Activated T-helper 9 cell treated with anti-CD3 and anti-CD28 coated beads, Interleukin-2, amount 50 U/mL, for 16 hours (primary cell): ENCODE measurements at regions not wholly inside any gene's neighbourhood (a gene's known extent, or its start where the extent isn't known, plus 50 kb on each side); places are given as distances from the start of the nearest gene placed in this dataset.
A peak's percentile ranks its signal among the peaks of the same experiment; 100 is the strongest.

ENCODE experiments used
- DNase-seq: peaks from one replicate; pipeline ENCODE4 v3.0.0-alpha.2; 2020; ENCODE audit warnings: low read depth

DNA sequence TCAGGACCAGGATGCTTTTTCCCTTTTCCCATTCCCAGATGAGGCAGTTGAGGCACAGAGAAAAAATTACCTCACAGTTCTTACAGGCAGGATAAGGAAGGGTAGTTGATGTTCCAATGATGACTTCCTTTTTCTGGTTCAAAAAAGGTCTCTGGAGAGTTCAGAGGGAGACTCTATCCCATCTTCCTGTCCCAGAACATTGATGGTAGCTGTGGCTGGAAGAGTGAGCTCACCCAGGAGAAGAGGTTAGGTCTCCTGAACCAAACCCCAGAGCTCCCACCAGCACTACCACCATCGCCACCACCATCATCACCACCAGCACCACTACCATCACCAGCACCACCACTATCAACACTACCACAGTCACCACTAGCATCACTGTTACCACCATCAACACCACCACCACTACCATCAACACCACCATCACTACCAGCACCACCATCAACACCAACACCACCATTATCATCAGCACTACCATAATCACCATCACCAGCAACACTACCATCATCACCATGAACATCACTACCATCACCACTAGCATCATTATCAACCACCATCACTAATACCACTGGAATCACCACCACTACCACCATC, 105.5 kb upstream of the RUNX3 start:
- no peak for DNase-seq

DNA sequence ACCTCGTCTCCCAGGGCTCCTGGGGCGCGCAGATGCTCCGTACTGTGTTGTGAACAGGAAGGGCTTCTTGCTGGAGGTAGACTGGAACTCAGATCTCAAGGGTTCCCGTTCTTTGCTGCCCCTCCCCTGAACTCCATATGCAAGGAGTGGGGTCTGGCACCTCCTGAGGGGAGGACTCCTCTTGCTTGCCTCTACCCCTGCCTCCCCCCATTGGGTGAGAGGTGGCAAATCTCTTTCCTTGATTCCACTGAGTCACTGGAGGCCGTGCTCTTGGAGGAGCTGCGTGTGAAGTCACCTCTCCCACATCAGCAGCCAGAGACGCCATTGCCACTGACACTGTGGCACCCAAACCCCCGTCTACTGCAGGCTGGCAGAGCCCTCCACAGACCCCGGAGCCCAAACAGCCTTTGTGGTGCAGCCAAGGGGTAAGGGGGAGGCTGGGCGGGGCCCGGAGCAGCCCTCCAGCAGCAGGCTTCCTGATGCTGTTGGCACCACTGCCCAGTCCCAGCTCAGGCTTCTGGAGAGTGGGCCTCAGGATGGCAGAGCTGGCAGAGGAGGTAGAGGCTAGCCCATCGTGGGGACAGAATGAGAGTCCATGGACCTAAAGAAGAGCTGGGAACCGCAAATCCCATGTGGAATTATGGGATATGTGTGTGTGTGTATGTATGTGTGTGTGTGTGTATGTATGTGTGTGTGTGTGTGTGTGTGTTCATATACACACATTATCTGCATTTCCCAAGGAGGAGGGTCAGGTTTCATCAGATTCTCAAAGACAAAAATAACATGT, 104.9 kb upstream of the RUNX3 start:
- DNase-seq, result no peak

DNA sequence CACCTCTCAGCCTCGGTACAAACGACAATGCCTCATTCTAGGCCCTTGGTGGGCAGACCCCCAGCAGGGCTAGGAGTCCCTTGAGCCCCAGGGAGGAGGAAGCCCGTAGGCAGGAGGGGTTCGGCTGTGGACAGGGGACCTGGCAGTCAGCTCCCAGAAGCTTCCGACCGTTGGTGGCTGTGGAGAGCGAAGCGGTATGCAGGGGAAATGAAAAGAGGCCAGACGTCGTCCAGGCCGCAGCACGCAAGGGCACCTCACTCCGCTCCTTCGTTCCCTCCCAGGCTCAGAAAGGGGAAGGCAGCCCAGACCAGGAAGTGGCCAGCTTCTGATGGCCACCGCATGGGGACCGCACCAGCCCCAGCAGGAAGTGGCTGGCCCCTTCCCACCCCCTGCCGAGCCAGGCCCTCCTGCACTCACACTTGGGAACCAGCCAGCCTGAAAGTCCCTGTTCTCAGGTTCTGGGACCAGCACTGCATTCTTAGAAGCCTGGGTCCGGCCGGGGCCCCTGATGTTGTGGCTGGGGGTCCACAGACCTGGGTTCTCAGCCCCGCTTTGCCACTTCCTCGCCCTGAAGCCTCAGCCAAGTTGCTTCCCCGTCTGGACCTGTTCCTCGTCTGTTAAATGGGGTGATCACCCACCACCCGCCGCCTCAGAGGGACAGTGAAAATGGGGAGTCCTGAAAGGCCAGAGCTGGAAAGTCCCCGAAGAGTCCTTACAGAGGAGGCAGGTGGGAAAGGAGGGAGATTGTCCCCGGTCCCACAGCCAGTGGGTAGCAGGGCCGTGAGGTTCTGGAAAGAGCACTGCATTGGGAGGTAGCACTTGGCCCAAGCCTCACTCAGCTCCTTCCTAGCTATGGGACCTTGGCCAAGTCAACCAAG, 104.0 kb upstream of the RUNX3 start:
- no peak for DNase-seq

GRCh38 chr1:25033030-25033827, 103.2 kb upstream of the RUNX3 start:
- DNase-seq, result no peak

- no peak for DNase-seq
These were observed 102.0 kb upstream of the RUNX3 start for GRCh38 chr1:25031966-25032667.

GRCh38 chr1:25031601-25031965, 101.5 kb upstream of the RUNX3 start:
- DNase-seq, result no peak

DNA sequence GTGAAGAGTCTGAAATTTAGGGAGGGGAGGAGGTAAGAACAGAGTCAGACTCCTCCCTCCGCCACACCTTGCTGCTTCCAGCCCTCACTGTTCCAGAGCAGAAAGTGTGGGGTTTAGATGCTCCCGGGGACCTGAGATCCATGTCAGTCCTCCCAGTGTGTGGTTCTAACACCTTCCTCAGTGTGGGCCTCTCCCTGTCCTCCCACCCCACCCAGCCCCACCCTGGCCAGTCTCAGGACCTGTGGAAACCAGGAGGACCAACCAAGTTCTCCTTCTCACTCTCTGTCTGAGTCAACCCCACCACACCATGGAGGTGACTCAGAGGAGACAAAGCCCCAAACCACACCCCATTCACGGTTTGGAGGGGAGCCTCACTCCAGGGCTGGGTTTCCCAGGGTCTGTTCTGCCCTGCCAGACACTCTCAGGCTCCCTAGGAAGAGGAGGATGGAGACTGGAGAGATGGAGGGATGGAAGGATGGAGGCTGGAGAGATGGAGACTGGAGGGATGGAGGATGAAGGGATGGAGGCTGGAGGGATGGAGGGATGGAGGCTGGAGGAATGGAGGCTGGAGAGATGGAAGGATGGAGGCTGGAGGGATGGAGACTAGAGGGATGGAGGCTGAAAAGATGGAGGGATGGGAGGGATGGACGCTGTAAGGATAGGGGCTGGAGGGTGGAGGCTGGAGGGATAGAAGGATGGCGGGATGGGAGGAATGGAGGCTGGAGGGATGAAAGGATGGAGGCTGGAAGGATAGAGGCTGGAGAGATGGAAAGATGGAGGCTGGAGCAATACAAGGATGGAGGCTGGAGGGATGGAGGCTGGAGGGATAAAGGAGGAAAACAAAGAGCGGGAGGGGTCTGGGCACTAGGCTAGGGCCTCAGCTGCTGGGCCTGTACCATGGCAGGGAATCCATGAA, 100.9 kb upstream of the RUNX3 start:
- DNase-seq, result peak; percentile 65

DNA sequence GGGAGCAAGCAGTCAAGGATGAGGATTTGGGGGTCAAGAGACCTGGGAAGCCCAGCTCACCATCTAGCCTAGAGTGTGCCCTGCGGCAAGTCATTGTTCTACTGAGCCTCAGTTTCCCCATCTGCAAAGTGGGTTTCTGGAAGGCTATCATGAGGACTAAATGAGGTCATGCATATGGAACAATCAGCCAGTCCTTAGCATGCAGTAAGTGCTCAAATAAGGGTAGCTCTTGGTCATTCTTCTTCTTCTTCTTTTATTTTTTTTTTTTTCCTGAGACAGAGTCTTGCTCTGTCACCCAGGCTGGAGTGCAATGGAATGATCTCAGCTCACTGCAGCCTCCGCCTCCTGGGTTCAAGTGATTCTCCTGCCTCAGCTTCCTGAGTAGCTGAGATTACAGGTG, 99.9 kb upstream of the RUNX3 start:
- DNase-seq, result no peak

- DNase-seq, result no peak
These were observed 99.0 kb upstream of the RUNX3 start for GRCh38 chr1:25028907-25029599.

DNA sequence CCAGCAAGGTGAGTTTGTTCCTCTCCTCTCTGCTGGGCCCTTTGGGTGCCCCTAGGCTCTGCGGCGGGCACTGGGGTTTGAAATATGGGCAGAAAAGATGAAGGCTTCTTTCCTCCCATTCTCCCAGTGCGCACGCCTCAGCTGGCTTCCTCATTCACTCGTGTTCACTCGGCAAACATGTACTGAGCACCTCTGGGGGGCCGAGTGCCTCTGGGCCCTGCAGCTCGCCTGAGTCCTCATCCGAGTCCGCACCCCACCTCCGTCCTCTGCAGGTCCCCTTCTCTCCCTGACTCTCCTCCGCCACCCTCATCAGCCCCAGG, 98.5 kb upstream of the RUNX3 start:
- no peak for DNase-seq

GRCh38 chr1:25027822-25028586, 97.9 kb upstream of the RUNX3 start:
- no peak for DNase-seq

DNA sequence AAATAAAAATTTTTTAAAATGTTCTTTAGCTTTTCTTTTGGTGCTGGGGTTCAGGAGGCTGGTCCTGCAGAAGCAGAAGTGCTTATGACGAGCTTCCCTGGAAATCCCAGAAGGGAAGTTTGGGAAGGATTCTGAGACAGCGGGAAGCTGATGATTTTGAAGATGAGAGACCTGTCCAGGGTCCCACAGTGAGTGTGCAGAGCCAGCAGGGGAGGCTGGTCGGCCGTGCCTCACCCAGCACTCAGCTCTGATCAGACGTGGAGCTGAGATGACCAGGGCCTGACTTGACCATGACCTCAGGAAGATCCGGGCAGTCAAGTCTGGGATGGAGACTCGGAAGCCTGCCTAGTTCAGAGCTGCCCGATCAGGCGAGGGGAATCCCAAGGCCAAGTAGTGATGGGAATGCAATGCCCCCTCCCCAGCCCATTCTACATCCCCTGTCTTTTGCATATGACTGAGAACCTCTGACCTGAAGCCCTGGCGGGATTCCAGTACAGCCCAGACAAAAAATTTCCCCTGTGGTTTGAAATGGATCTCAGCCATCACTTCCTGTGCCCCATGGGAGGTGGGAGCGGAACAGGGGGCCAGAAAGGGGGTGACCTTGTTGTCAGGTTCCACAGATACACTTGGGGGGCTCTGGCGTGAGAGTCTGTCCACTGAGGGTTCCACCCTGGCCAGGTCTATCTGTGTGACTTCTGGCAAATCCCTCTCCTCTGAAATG, 96.8 kb upstream of the RUNX3 start:
- no peak for DNase-seq

GRCh38 chr1:25026304-25026703, 96.2 kb upstream of the RUNX3 start:
- DNase-seq, result no peak

DNA sequence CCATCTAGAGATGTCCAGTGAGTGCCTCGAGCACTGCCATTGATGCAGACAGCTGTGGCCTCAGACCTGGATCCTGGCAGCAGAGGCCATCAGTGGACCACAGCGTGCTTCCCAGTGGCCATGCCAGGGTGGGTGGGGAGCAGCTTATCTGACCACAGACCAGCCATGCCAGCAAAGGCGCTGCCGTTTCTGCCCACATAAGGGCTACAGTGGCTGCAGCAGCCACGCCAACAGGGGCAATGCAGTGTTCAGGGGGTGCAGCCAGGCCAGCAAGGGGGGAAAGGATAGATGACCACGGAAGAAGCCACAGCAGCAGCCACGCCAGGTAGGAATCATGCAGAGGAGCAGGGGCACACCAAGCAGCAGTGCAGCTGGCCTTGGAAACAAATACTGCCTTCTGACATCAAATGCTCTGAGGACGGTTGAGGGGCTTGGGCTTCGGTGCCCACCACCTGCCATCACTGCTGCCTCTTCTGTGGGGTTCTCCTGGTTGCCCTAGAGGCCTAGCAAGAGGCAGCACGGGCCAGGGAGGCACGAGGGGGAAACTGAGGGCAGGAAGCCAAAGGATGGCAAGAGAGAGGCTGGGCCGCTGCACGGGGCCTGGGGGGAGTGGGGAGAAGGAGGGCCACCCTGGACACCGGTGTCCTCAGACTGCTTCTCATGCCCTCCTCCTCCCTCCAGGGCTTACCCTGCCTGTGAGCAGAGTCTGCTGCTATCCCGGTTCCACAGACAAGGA, 94.7 kb upstream of the RUNX3 start:
- no peak for DNase-seq

GRCh38 chr1:25023826-25024225, 93.8 kb upstream of the RUNX3 start:
- no peak for DNase-seq

DNA sequence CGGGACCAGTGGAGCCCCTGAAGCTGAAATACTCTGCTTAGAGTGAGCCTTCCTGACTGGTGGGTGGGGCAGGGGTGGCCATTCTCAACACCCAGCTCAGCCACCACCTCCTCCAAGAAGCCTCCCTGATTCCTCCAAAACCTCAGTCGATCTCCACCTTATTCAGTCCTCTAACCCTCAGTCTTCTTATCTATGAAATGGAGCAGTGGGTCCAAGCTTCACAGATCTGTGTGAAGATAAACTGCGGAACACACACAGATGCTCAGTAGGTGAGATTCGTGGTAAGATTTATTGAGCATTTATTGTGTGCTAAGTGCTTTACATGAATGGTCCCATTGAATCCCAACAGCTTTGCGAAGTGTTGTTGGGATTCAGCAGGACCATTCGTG, 93.1 kb upstream of the RUNX3 start:
- DNase-seq, result no peak

GRCh38 chr1:25022361-25023189, 92.5 kb upstream of the RUNX3 start:
- peak; percentile 86 for DNase-seq
